HCT116 (cell line): ENCODE measurements at regions not wholly inside any gene's neighbourhood (a gene's known extent, or its start where the extent isn't known, plus 50 kb on each side); places are given as distances from the start of the nearest gene placed in this dataset.

Source experiments
- ATAC-seq: fragments of 200-7000 bp; cut with Tn5 transposase; 2 replicates; pipeline ENCODE4 v1.9.1; 2020; ENCODE audit warnings: mild to moderate bottlenecking, moderate library complexity
- BruUV-seq: library from RNA; stranded (reverse); fragments of 400-500 nt; replicated peaks from 2 replicates; lab custom pipeline; 2021; lab: Mats Ljungman, UMichigan
- CTCF ChIA-PET: fragments of 300-600 bp; sonication (Branson Sonifier 250); formaldehyde crosslinking; loops from one replicate; lab custom pipeline; 2021; ENCODE audit warnings: antibody characterized with exemption; lab: Charles Lee
- POLR2A ChIA-PET: fragments of 300-600, 350-600 bp; sonication (Branson Sonifier 250); formaldehyde crosslinking; loops from one replicate; lab custom pipeline; 2021; ENCODE audit warnings: antibody characterized with exemption; lab: Charles Lee
- RAD21 ChIA-PET, 2 experiments: fragments of 300-600 bp; sonication (Branson Sonifier 250); formaldehyde crosslinking; loops; one replicate each; lab custom pipeline; 2023; ENCODE audit warnings: low total read pairs in 2 of 2; ENCODE audit not compliant: uncharacterized antibody in 2 of 2, unreplicated experiment in 2 of 2, low non-redundant PET in 1 of 2; lab: Charles Lee
- DNase-seq: peaks from one replicate; pipeline ENCODE4 v3.0.0-alpha.2; 2010; ENCODE audit warnings: low read depth, low spot score
- H2AFZ ChIP-seq: fragments of 200-600 bp; shearing (Covaris generic), sonication (generic); 2 replicates; pipeline ENCODE4 v1.6.1; 2017; ENCODE audit warnings: low read depth, mixed run types, mixed read lengths, antibody characterized with exemption, low read length; ENCODE audit not compliant: poor library complexity, severe bottlenecking
- H3K27ac ChIP-seq: 2 replicates; pipeline ENCODE4 v1.5.1; 2012; ENCODE audit warnings: low read depth, low read length
- H3K27me3 ChIP-seq: fragments of 200-600 bp; sonication (generic); 2 replicates; pipeline ENCODE4 v1.6.1; 2016; ENCODE audit warnings: mixed run types, low read length, mixed read lengths; ENCODE audit not compliant: insufficient read depth
- H3K36me3 ChIP-seq, 2 experiments: fragments of 200-500 bp in 1 of 2; fragments of 200-600 bp in 1 of 2; sonication (Bioruptor generic) in 1 of 2; sonication (generic) in 1 of 2; 2 replicates each; pipeline versions ENCODE4 v1.5.1 to v1.6.1; 2014 to 2016; ENCODE audit warnings: low read length in 2 of 2, inconsistent platforms in 1 of 2, mixed read lengths in 1 of 2, mixed run types in 1 of 2; ENCODE audit not compliant: insufficient read depth in 2 of 2, control insufficient read depth in 1 of 2
- H3K4me1 ChIP-seq, 2 experiments: fragments of 200-600 bp in 1 of 2; sonication (generic) in 1 of 2; 2 replicates each; pipeline versions ENCODE4 v1.5.1 to v1.6.1; 2012 to 2017; ENCODE audit warnings: low read length in 2 of 2, inconsistent platforms in 1 of 2, mild to moderate bottlenecking in 1 of 2, mixed read lengths in 1 of 2, mixed run types in 1 of 2, moderate library complexity in 1 of 2; ENCODE audit not compliant: insufficient read depth in 2 of 2, control insufficient read depth in 1 of 2
- H3K4me2 ChIP-seq: fragments of 200-600 bp; sonication (generic); 2 replicates; pipeline ENCODE4 v1.6.1; 2017; ENCODE audit warnings: mixed run types, low read length, mixed read lengths
- H3K4me3 ChIP-seq, 2 experiments: fragments of 200-600 bp in 1 of 2; sonication (generic) in 1 of 2; replicated peaks in 1 of 2; 2 replicates each; pipeline ENCODE4 v1.5.1; 2011 to 2016; ENCODE audit warnings: low read length in 2 of 2, control low read depth in 1 of 2, low read depth in 1 of 2, mild to moderate bottlenecking in 1 of 2, mixed read lengths in 1 of 2, mixed run types in 1 of 2
- H3K79me2 ChIP-seq: fragments of 200-600 bp; sonication (generic); 2 replicates; pipeline ENCODE4 v1.6.1; 2017; ENCODE audit warnings: mild to moderate bottlenecking, mixed run types, low read length, moderate library complexity, mixed read lengths; ENCODE audit not compliant: insufficient read depth
- H3K9ac ChIP-seq: fragments of 200-600 bp; sonication (generic); 2 replicates; pipeline ENCODE4 v1.6.1; 2016; ENCODE audit warnings: low read length, mixed read lengths
- H3K9me2 ChIP-seq: fragments of 200-600 bp; sonication (generic), shearing (Covaris generic); 2 replicates; pipeline ENCODE4 v1.6.1; 2017; ENCODE audit warnings: mixed run types, mild to moderate bottlenecking, moderate library complexity; ENCODE audit not compliant: insufficient read depth
- H3K9me3 ChIP-seq, 2 experiments: fragments of 200-500 bp in 1 of 2; fragments of 200-600 bp in 1 of 2; sonication (Bioruptor generic) in 1 of 2; sonication (generic) in 1 of 2; 2 replicates each; pipeline ENCODE4 v1.6.1; 2014 to 2017; ENCODE audit warnings: low read length in 2 of 2, mixed read lengths in 2 of 2, inconsistent platforms in 1 of 2, low read depth in 1 of 2, mild to moderate bottlenecking in 1 of 2, mixed run types in 1 of 2, moderate library complexity in 1 of 2; ENCODE audit not compliant: control insufficient read depth in 1 of 2, insufficient read depth in 1 of 2
- H4K20me1 ChIP-seq: fragments of 200-600 bp; sonication (generic), shearing (Covaris generic); 2 replicates; pipeline ENCODE4 v1.6.1; 2017; ENCODE audit warnings: mixed run types, mild to moderate bottlenecking, moderate library complexity; ENCODE audit not compliant: insufficient read depth
- ATF3 ChIP-seq: IDR thresholded peaks from 2 replicates; pipeline ENCODE4 v1.6.1; 2012
- CBX3 ChIP-seq: IDR thresholded peaks from 2 replicates; pipeline ENCODE4 v1.6.1; 2012; ENCODE audit warnings: low read depth
- CTCF ChIP-seq, 3 experiments: fragments of 200-600 bp in 1 of 3; sonication (generic) in 1 of 3; IDR thresholded peaks in 2 of 3; conservative IDR thresholded peaks in 1 of 3; 2 replicates each; pipeline ENCODE4 v1.5.1; 2012 to 2017; ENCODE audit warnings: low read depth in 2 of 3, low read length in 2 of 3, antibody characterized with exemption in 1 of 3, borderline replicate concordance in 1 of 3, control low read depth in 1 of 3, mild to moderate bottlenecking in 1 of 3, mixed read lengths in 1 of 3, mixed run types in 1 of 3, moderate library complexity in 1 of 3; ENCODE audit not compliant: insufficient read depth in 1 of 3
- EGR1 ChIP-seq: IDR thresholded peaks from 2 replicates; pipeline ENCODE4 v1.6.1; 2012; ENCODE audit warnings: low read depth
- ELF1 ChIP-seq: IDR thresholded peaks from 2 replicates; pipeline ENCODE4 v1.6.1; 2012; ENCODE audit warnings: low read depth, borderline replicate concordance
- JUND ChIP-seq: IDR thresholded peaks from 2 replicates; pipeline ENCODE4 v1.6.1; 2012
- REST ChIP-seq: IDR thresholded peaks from 2 replicates; pipeline ENCODE4 v1.6.1; 2012; ENCODE audit warnings: low read depth
- SIN3A ChIP-seq: IDR thresholded peaks from 2 replicates; pipeline ENCODE4 v1.6.1; 2012; ENCODE audit warnings: low read depth
- intact Hi-C: fragments of 100-400 bp; cut with micrococcal nuclease; formaldehyde crosslinking; loops from 2 replicates; pipeline ENCODE4 v1.10.0; 2022

- no peaks in the 10 kb centered on the region for H3K79me2 ChIP-seq
- no peaks in the 10 kb centered on the region for H3K9me2 ChIP-seq
- H3K9me3 ChIP-seq = no peaks in the 10 kb centered on the region
- no peaks in the 10 kb centered on the region for H3K36me3 ChIP-seq
- no TSS peak for BruUV-seq
- DNase-seq = no peak
- no peaks in the 10 kb centered on the region for H4K20me1 ChIP-seq
- no peak overlapping the region for H3K4me3 ChIP-seq
- ChIA-PET POLR2A (no interaction called here), RAD21 (no interaction called here), CTCF (no interaction called here)
- no peak overlapping the region for H3K27ac ChIP-seq
- ATAC-seq = no peak
- H3K9ac ChIP-seq = no peak overlapping the region
- no peaks in the 10 kb centered on the region for H3K27me3 ChIP-seq
- H3K4me1 ChIP-seq = no peaks in the 10 kb centered on the region
- intact Hi-C loops = no loop called here
- H2AFZ ChIP-seq = no peak overlapping the region
- no peak overlapping the region for H3K4me2 ChIP-seq
- no peak for TF ChIP-seq CTCF (IDR thresholded peaks at IDR 0.05 in 2 of 3, conservative IDR thresholded peaks at IDR 0.05 in 1 of 3; ENCODE audit: borderline replicate concordance in 1 of 3, insufficient read depth in 1 of 3, low read depth in 2 of 3, low read length in 2 of 3)
- TF ChIP-seq EGR1 = no peak
- no peak for TF ChIP-seq ATF3
- TF ChIP-seq CBX3 = no peak
- no peak for TF ChIP-seq JUND
- no peak for TF ChIP-seq ELF1
- TF ChIP-seq REST = no peak
- no peak for TF ChIP-seq SIN3A
Measured at GRCh38 chr10:3647074-3647473, 137.9 kb downstream of the KLF6 start.
